ENCODE measurements at regions not wholly inside any gene's neighbourhood (a gene's known extent, or its start where the extent isn't known, plus 50 kb on each side); places are given as distances from the start of the nearest gene placed in this dataset.

DNA sequence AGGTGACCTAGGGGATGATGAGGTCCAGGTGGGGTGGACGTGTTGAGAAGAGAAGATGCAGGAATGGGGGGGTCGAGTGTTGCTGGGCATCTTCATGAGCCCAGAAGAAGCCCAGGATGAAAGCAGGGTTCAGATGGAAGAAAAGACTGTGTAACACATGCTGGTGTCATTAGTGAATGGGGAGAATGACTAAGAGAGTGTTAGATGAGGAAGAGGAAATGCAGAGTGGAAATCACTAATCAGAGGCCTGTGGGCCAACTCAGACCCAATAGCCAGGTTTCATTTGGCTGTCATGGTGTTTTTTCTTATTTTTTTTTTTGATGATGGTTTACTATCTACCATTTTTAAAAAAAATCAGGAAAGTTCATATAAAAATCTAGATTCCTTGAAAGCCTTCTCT lies 180.8 kb upstream of the CAMK1G start:
- TF ChIP-seq, protein P1, sequence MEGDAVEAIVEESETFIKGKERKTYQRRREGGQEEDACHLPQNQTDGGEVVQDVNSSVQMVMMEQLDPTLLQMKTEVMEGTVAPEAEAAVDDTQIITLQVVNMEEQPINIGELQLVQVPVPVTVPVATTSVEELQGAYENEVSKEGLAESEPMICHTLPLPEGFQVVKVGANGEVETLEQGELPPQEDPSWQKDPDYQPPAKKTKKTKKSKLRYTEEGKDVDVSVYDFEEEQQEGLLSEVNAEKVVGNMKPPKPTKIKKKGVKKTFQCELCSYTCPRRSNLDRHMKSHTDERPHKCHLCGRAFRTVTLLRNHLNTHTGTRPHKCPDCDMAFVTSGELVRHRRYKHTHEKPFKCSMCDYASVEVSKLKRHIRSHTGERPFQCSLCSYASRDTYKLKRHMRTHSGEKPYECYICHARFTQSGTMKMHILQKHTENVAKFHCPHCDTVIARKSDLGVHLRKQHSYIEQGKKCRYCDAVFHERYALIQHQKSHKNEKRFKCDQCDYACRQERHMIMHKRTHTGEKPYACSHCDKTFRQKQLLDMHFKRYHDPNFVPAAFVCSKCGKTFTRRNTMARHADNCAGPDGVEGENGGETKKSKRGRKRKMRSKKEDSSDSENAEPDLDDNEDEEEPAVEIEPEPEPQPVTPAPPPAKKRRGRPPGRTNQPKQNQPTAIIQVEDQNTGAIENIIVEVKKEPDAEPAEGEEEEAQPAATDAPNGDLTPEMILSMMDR (IDR thresholded peaks at IDR 0.05), result no peak
- no peaks in the 10 kb centered on the region for H3K4me1 ChIP-seq (ENCODE audit: insufficient read depth, low read length)
- H3K9me3 ChIP-seq (ENCODE audit: control insufficient read depth in 1 of 2, insufficient read depth in 1 of 2, low read length in 2 of 2), result peaks cover 0 to 5% of the 10 kb centered on the region in 2 experiments
- Mint-ChIP-seq H3K36me3 (ENCODE audit: low read depth) (no peaks in the 10 kb centered on the region), H3K27ac (no peak overlapping the region), H3K27me3 (peaks cover 6% of the 10 kb centered on the region), H3K9me3 (no peaks in the 10 kb centered on the region), H3K4me3 (no peak overlapping the region), H3K4me1 (ENCODE audit: low read depth) (no peaks in the 10 kb centered on the region)
- H3K27me3 ChIP-seq (ENCODE audit: control insufficient read depth in 1 of 2, insufficient read depth in 2 of 2, low read length in 2 of 2), result peaks cover 0 to 6% of the 10 kb centered on the region in 2 experiments
- ATAC-seq (ENCODE audit: poor library complexity) (no peak), DNase-seq (no peak)
- no peak overlapping the region for H3K4me3 ChIP-seq (ENCODE audit: low read length)
- intact Hi-C loops (cut with DNase I, micrococcal nuclease), result no loop called here
- POLR2A ChIA-PET, result no interaction called here
- CTCF ChIA-PET, result no interaction called here
- no peaks in the 10 kb centered on the region for H3K36me3 ChIP-seq (ENCODE audit: insufficient read depth, low read length)
- no peak overlapping the region for H3K27ac ChIP-seq (ENCODE audit: low read depth in 1 of 2, low read length in 2 of 2)

DNA sequence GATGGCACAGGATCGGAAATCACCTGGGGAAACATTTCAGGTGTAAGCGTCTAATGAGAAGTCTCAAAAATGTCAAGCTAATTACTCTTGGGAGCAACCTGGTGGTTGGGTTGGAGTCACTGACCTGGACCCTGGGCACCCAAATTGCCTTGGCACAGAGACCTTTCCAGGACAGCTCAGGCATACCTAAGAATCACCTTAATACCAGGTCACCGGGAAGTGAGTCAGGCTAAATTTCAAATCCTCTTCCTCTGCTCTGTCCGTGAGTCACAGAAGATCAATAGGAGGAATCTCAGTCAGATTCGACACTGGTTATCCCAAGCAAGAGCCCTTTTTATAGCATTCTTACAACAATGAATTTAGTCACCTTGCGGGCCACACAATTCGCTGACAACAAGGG lies 179.6 kb upstream of the CAMK1G start:
- H3K9me3 ChIP-seq (ENCODE audit: control insufficient read depth in 1 of 2, insufficient read depth in 1 of 2, low read length in 2 of 2), result peaks cover 0 to 5% of the 10 kb centered on the region in 2 experiments
- POLR2A ChIA-PET, result no interaction called here
- Mint-ChIP-seq H3K4me3 (no peak overlapping the region), H3K27me3 (peaks cover 6% of the 10 kb centered on the region), H3K4me1 (ENCODE audit: low read depth) (no peaks in the 10 kb centered on the region), H3K9me3 (no peaks in the 10 kb centered on the region), H3K27ac (no peak overlapping the region), H3K36me3 (ENCODE audit: low read depth) (no peaks in the 10 kb centered on the region)
- H3K27me3 ChIP-seq (ENCODE audit: control insufficient read depth in 1 of 2, insufficient read depth in 2 of 2, low read length in 2 of 2), result peaks cover 0 to 6% of the 10 kb centered on the region in 2 experiments
- TF ChIP-seq, protein P1 (IDR thresholded peaks at IDR 0.05), result no peak
- CTCF ChIA-PET, result interaction anchor here (1.2 kb wide), 1 partner anchor 12 kb away, joined by 3 read pairs; no protein-coding TSS in a partner anchor
- intact Hi-C loops (cut with DNase I, micrococcal nuclease), result no loop called here
- ATAC-seq (ENCODE audit: poor library complexity) (no peak), DNase-seq (no peak)
- H3K4me3 ChIP-seq (ENCODE audit: low read length), result no peak overlapping the region
- H3K36me3 ChIP-seq (ENCODE audit: insufficient read depth, low read length), result no peaks in the 10 kb centered on the region
- H3K27ac ChIP-seq (ENCODE audit: low read depth in 1 of 2, low read length in 2 of 2), result no peak overlapping the region
- no peaks in the 10 kb centered on the region for H3K4me1 ChIP-seq (ENCODE audit: insufficient read depth, low read length)

DNA sequence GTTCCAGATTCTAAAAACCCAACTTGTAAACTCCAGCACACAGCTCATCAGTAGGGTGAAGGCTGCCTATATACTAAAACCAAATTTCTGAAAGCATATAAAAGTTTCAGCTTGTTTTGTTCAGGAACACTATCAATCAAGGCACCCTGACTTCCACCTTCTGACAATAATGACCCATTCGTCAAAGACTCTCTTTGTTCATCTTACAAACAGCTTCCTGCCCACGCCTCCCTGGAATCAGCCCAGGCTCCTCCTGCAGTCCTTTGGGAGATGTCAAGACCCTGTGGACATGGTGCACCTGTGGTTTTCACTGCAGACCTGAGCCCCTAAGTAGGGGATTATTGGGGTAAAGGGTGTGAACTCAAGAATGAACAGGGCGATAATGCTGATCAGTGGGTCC lies 178.9 kb upstream of the CAMK1G start:
- Mint-ChIP-seq H3K9me3 (no peaks in the 10 kb centered on the region), H3K36me3 (ENCODE audit: low read depth) (no peaks in the 10 kb centered on the region), H3K4me1 (ENCODE audit: low read depth) (no peaks in the 10 kb centered on the region), H3K27ac (no peak overlapping the region), H3K27me3 (peaks cover 6% of the 10 kb centered on the region), H3K4me3 (no peak overlapping the region)
- ATAC-seq (ENCODE audit: poor library complexity) (no peak), DNase-seq (no peak)
- H3K36me3 ChIP-seq (ENCODE audit: insufficient read depth, low read length), result no peaks in the 10 kb centered on the region
- no peak overlapping the region for H3K4me3 ChIP-seq (ENCODE audit: low read length)
- ChIA-PET CTCF (interaction anchor here (1.2 kb wide), 1 partner anchor 11 kb away, joined by 3 read pairs; no protein-coding TSS in a partner anchor), POLR2A (no interaction called here)
- H3K27me3 ChIP-seq (ENCODE audit: control insufficient read depth in 1 of 2, insufficient read depth in 2 of 2, low read length in 2 of 2), result peaks cover 0 to 2% of the 10 kb centered on the region in 2 experiments
- no peak overlapping the region for H3K27ac ChIP-seq (ENCODE audit: low read depth in 1 of 2, low read length in 2 of 2)
- no peaks in the 10 kb centered on the region for H3K4me1 ChIP-seq (ENCODE audit: insufficient read depth, low read length)
- TF ChIP-seq, protein P1 (IDR thresholded peaks at IDR 0.05), result no peak
- intact Hi-C loops (cut with DNase I, micrococcal nuclease), result no loop called here
- peaks cover 0 to 5% of the 10 kb centered on the region in 2 experiments for H3K9me3 ChIP-seq (ENCODE audit: control insufficient read depth in 1 of 2, insufficient read depth in 1 of 2, low read length in 2 of 2)
